Bronchial epithelial cell (primary cell): ENCODE measurements at regions not wholly inside any gene's neighbourhood (a gene's known extent, or its start where the extent isn't known, plus 50 kb on each side); places are given as distances from the start of the nearest gene placed in this dataset.

Experiments
- DNase-seq: peaks from one replicate; pipeline ENCODE4 v3.0.0-alpha.2; 2010; ENCODE audit warnings: low read depth
- FAIRE-seq: peaks from 2 replicates; lab custom pipeline; 2011; peaks lifted over from hg19 to GRCh38; lab: Jason Lieb, UNC
- H3K27me3 ChIP-seq: 2 replicates; pipeline ENCODE4 v1.5.1; 2011; ENCODE audit warnings: low read length; ENCODE audit not compliant: control insufficient read depth, insufficient read depth
- H3K36me3 ChIP-seq: 2 replicates; pipeline ENCODE4 v1.5.1; 2011; ENCODE audit warnings: low read length; ENCODE audit not compliant: control insufficient read depth, insufficient read depth
- H3K4me3 ChIP-seq: 2 replicates; pipeline ENCODE4 v1.5.1; 2011; ENCODE audit warnings: mild to moderate bottlenecking, low read depth, low read length, control low read depth
- CTCF ChIP-seq: IDR thresholded peaks from 2 replicates; pipeline ENCODE4 v1.5.1; 2011; ENCODE audit warnings: mild to moderate bottlenecking, moderate library complexity, low read length, control low read depth, inconsistent platforms; ENCODE audit not compliant: insufficient read depth, severe bottlenecking

GRCh38 chr3:128553560-128553959 lies 60.6 kb upstream of the GATA2 start:
- FAIRE-seq (no peak), DNase-seq (no peak)
- no peak for TF ChIP-seq CTCF
- Histone ChIP-seq H3K4me3 (no peak overlapping the region), H3K36me3 (no peaks in the 10 kb centered on the region), H3K27me3 (no peaks in the 10 kb centered on the region)

GRCh38 chr3:128551867-128552266 lies 58.9 kb upstream of the GATA2 start:
- Histone ChIP-seq H3K27me3 (no peaks in the 10 kb centered on the region), H3K4me3 (no peak overlapping the region), H3K36me3 (no peaks in the 10 kb centered on the region)
- FAIRE-seq (no peak), DNase-seq (no peak)
- TF ChIP-seq CTCF, result no peak

- H3K27me3 ChIP-seq, result no peaks in the 10 kb centered on the region
- H3K4me3 ChIP-seq, result no peak overlapping the region
- no peak for DNase-seq
- H3K36me3 ChIP-seq, result no peaks in the 10 kb centered on the region
- TF ChIP-seq CTCF, result no peak
- no peak for FAIRE-seq
Measured at GRCh38 chr3:128551451-128551850, 58.5 kb upstream of the GATA2 start.

- H3K27me3 ChIP-seq, result no peaks in the 10 kb centered on the region
- H3K4me3 ChIP-seq, result no peak overlapping the region
- no peak for DNase-seq
- no peaks in the 10 kb centered on the region for H3K36me3 ChIP-seq
- TF ChIP-seq CTCF, result no peak
- no peak for FAIRE-seq
Measured at GRCh38 chr3:128550471-128551126, 57.6 kb upstream of the GATA2 start.

GRCh38 chr3:128550113-128550440 lies 57.1 kb upstream of the GATA2 start:
- H3K27me3 ChIP-seq, result no peaks in the 10 kb centered on the region
- no peaks in the 10 kb centered on the region for H3K36me3 ChIP-seq
- DNase-seq (no peak), FAIRE-seq (no peak)
- TF ChIP-seq CTCF, result no peak
- no peak overlapping the region for H3K4me3 ChIP-seq
